PC-9 (cell line): ENCODE measurements at regions not wholly inside any gene's neighbourhood (a gene's known extent, or its start where the extent isn't known, plus 50 kb on each side); places are given as distances from the start of the nearest gene placed in this dataset.

ENCODE experiments used
- BruUV-seq: library from RNA; stranded (reverse); fragments of 400-500 nt; replicated peaks from 2 replicates; lab custom pipeline; 2021; lab: Mats Ljungman, UMichigan
- CTCF ChIA-PET: fragments of 300-600 bp; sonication (Branson Sonifier 250); formaldehyde crosslinking; loops from one replicate; lab custom pipeline; 2022; ENCODE audit warnings: antibody characterized with exemption; lab: Charles Lee
- POLR2A ChIA-PET: fragments of 300-600 bp; sonication (Branson Sonifier 250); formaldehyde crosslinking; loops from one replicate; lab custom pipeline; 2022; ENCODE audit warnings: antibody characterized with exemption; ENCODE audit not compliant: unreplicated experiment; lab: Charles Lee
- DNase-seq, 2 experiments: peaks; one replicate each; pipeline versions ENCODE4 v3.0.0 to v3.0.0-alpha.2; 2015 to 2022; ENCODE audit warnings: mixed read lengths in 1 of 2
- H2AFZ ChIP-seq: fragments of 200-600 bp; sonication (generic); 2 replicates; pipeline ENCODE4 v1.8.1; 2017; ENCODE audit warnings: antibody characterized with exemption
- H3F3A ChIP-seq: fragments of 200-600 bp; sonication (generic); 2 replicates; pipeline ENCODE4 v1.8.1; 2017; ENCODE audit warnings: antibody characterized with exemption, mild to moderate bottlenecking, low read depth; ENCODE audit not compliant: insufficient read depth
- H3K27ac ChIP-seq: fragments of 200-600 bp; sonication (generic); 2 replicates; pipeline ENCODE4 v1.6.1; 2016; ENCODE audit warnings: mixed run types
- H3K27me3 ChIP-seq: fragments of 200-600 bp; sonication (generic); 2 replicates; pipeline ENCODE4 v1.6.1; 2016; ENCODE audit warnings: low read depth, mixed run types; ENCODE audit not compliant: insufficient read depth
- H3K36me3 ChIP-seq: fragments of 200-600 bp; sonication (generic); 2 replicates; pipeline ENCODE4 v1.6.1; 2016; ENCODE audit warnings: low read depth, mixed run types
- H3K4me1 ChIP-seq: fragments of 200-600 bp; sonication (generic); replicated peaks from 2 replicates; pipeline ENCODE4 v1.6.1; 2016; ENCODE audit warnings: mixed run types; ENCODE audit not compliant: insufficient read depth
- H3K4me2 ChIP-seq: fragments of 200-600 bp; sonication (generic); 2 replicates; pipeline ENCODE4 v1.6.1; 2017; ENCODE audit warnings: mixed run types
- H3K4me3 ChIP-seq: fragments of 200-600 bp; sonication (generic); 2 replicates; pipeline ENCODE4 v1.6.1; 2016; ENCODE audit warnings: mixed run types
- H3K79me2 ChIP-seq: fragments of 200-600 bp; sonication (generic); 2 replicates; pipeline ENCODE4 v1.6.1; 2017; ENCODE audit warnings: low read depth, mixed run types
- H3K9me2 ChIP-seq: fragments of 200-600 bp; sonication (generic); 2 replicates; pipeline ENCODE4 v1.8.1; 2017; ENCODE audit warnings: mild to moderate bottlenecking; ENCODE audit not compliant: insufficient read depth
- H3K9me3 ChIP-seq: fragments of 200-600 bp; sonication (generic); 2 replicates; pipeline ENCODE4 v1.8.1; 2016; ENCODE audit warnings: low read depth; ENCODE audit not compliant: insufficient read depth
- H4K20me1 ChIP-seq: fragments of 200-600 bp; sonication (generic); 2 replicates; pipeline ENCODE4 v1.8.1; 2017; ENCODE audit not compliant: insufficient read depth
- CTCF ChIP-seq: fragments of 200-600 bp; sonication (generic); conservative IDR thresholded peaks from 2 replicates; pipeline ENCODE4 v1.6.1; 2017; ENCODE audit warnings: mixed run types, antibody characterized with exemption, mild to moderate bottlenecking, moderate library complexity
- EZH2 ChIP-seq: fragments of 200-600 bp; sonication (generic); IDR thresholded peaks from 2 replicates; pipeline ENCODE4 v1.8.0; 2017; ENCODE audit warnings: antibody characterized with exemption, low read depth
- intact Hi-C: fragments of 100-400 bp; cut with micrococcal nuclease; formaldehyde crosslinking; loops from one replicate; pipeline ENCODE4 v1.10.0; 2022; ENCODE audit not compliant: unreplicated experiment

DNA sequence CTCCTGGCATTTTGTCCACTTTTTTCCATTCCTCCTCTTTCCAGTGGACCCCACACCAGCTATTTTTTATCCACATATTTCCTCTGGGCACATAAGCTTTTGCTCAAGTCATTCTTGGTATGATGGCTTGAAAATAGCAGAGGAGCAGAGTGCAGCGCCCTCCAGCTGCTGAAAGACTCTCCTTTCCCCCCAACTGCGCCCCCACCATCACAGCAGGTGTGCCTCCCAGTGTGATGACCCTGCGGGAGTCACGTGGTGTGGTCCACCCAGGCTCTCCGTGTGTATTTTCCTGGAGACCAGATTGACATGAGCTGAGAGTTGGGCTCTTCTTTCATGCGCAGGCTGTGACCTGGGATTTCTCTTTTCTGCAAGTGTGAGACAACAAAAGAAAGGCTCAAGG, 1241.6 kb downstream of the TBC1D22A start:
- no peak for DNase-seq
- no peaks in the 10 kb centered on the region for H3K9me2 ChIP-seq
- H3K27ac ChIP-seq = no peak overlapping the region
- H3F3A ChIP-seq = no peaks in the 10 kb centered on the region
- CTCF ChIA-PET = no interaction called here
- no peak overlapping the region for H3K4me3 ChIP-seq
- no peaks in the 10 kb centered on the region for H3K36me3 ChIP-seq
- TF ChIP-seq EZH2 (no peak), CTCF (no peak)
- H3K4me1 ChIP-seq = no peaks in the 10 kb centered on the region
- intact Hi-C loops = no loop called here
- BruUV-seq = no TSS peak
- POLR2A ChIA-PET = no interaction called here
- H3K27me3 ChIP-seq = peaks cover 96% of the 10 kb centered on the region
- no peak overlapping the region for H3K4me2 ChIP-seq
- no peaks in the 10 kb centered on the region; the same call in 1 of the 2 replicates for H3K9me3 ChIP-seq
- H3K79me2 ChIP-seq = no peaks in the 10 kb centered on the region
- H4K20me1 ChIP-seq = no peaks in the 10 kb centered on the region
- H2AFZ ChIP-seq = no peak overlapping the region

DNA sequence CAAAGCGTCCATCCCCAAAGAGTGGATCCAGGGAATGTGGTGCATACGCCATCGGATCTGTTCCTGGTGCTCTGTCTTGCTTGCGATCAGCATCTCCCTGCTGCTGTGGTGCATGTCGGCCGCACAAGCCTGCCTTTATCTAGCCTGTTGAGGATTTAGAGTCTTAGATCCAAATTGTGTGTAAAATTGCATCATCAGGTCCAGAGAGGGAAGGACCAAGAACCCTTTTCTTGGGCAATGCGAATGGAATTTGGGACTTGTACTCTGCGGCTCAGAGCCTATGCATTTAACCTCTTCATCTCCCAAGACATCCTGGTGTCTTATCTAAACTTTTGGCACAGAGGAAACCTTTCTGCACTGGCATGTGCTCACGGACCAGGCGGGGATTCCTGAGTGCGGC, 1238.7 kb downstream of the TBC1D22A start:
- H3K9me2 ChIP-seq = no peaks in the 10 kb centered on the region
- H4K20me1 ChIP-seq = no peaks in the 10 kb centered on the region
- no peaks in the 10 kb centered on the region for H3K79me2 ChIP-seq
- ChIA-PET CTCF (no interaction called here), POLR2A (no interaction called here)
- no peak overlapping the region for H3K4me2 ChIP-seq
- BruUV-seq = no TSS peak
- no peaks in the 10 kb centered on the region for H3K36me3 ChIP-seq
- no peak overlapping the region for H3K27ac ChIP-seq
- DNase-seq = no peak
- H3F3A ChIP-seq = no peaks in the 10 kb centered on the region
- no peaks in the 10 kb centered on the region for H3K4me1 ChIP-seq
- H2AFZ ChIP-seq = no peak overlapping the region
- TF ChIP-seq CTCF = no peak
- no peak for TF ChIP-seq EZH2
- peaks cover 96% of the 10 kb centered on the region for H3K27me3 ChIP-seq
- H3K4me3 ChIP-seq = no peak overlapping the region
- intact Hi-C loops = no loop called here
- H3K9me3 ChIP-seq = no peaks in the 10 kb centered on the region

DNA sequence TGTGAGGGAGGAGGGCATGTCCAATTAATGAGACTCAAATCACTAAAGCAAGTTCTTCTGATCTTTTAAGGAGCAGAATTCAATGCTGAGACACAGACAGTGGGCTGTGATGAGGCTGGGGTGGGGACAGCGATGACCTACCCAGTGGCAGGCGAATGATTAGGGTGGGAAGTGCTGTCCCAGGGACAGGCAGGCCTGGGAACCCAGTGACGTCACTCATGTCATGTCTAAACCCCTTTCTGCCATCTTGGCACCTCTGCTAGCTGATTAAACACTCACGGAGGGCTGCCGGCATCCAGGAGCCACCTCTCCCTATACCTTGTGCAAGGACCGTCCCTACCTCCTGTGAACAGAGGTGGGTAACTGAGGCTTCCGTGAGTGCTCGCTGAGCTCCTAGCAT, 1235.2 kb downstream of the TBC1D22A start:
- Histone ChIP-seq H3K9me2 (no peaks in the 10 kb centered on the region), H3K36me3 (no peaks in the 10 kb centered on the region), H2AFZ (no peak overlapping the region), H3K9me3 (no peaks in the 10 kb centered on the region), H3K27ac (no peak overlapping the region), H3F3A (no peaks in the 10 kb centered on the region), H3K4me2 (no peak overlapping the region), H3K79me2 (no peaks in the 10 kb centered on the region), H3K4me1 (no peaks in the 10 kb centered on the region), H4K20me1 (no peaks in the 10 kb centered on the region), H3K4me3 (no peak overlapping the region), H3K27me3 (peaks cover 97% of the 10 kb centered on the region)
- no peak for DNase-seq
- POLR2A ChIA-PET = no interaction called here
- intact Hi-C loops = no loop called here
- TF ChIP-seq EZH2 (no peak), CTCF (no peak)
- CTCF ChIA-PET = no interaction called here
- no TSS peak for BruUV-seq
